Gastrocnemius medialis (tissue), 4 donors: ENCODE measurements at regions not wholly inside any gene's neighbourhood (a gene's known extent, or its start where the extent isn't known, plus 50 kb on each side); places are given as distances from the start of the nearest gene placed in this dataset.

Experiments
- ATAC-seq, 2 donors: fragments of 150-250 bp; one replicate each; pipeline ENCODE4 v1.9.1; 2016
- DNase-seq, 2 donors: peaks; one replicate each; pipeline ENCODE4 v3.0.0-alpha.2; 2019
- H3K27ac ChIP-seq, 4 donors: fragments of 200-600 bp; sonication (generic); 1 replicate in 1 of 4; 2 replicates in 3 of 4; pipeline ENCODE4 v1.5.1; 2016 to 2018; ENCODE audit warnings: mild to moderate bottlenecking in 2 of 4, moderate library complexity in 1 of 4
- H3K27me3 ChIP-seq, 3 donors: fragments of 200-600 bp; sonication (generic) in 2 of 3; 1 replicate in 1 of 3; 2 replicates in 2 of 3; pipeline versions ENCODE4 v1.5.1 to v1.6.0; 2016 to 2019; ENCODE audit warnings: mild to moderate bottlenecking in 1 of 3, moderate library complexity in 1 of 3
- H3K36me3 ChIP-seq, 2 donors: fragments of 200-600 bp; sonication (generic) in 1 of 2; one replicate each; pipeline ENCODE4 v1.5.1; 2017 to 2018
- H3K4me1 ChIP-seq, 2 donors: fragments of 200-600 bp; sonication (generic) in 1 of 2; one replicate each; pipeline ENCODE4 v1.5.1; 2016 to 2017; ENCODE audit warnings: mild to moderate bottlenecking in 2 of 2
- H3K4me3 ChIP-seq, 4 donors: fragments of 200-600 bp; sonication (generic) in 3 of 4; 1 replicate in 1 of 4; 2 replicates in 3 of 4; pipeline ENCODE4 v1.5.1; 2016 to 2019; ENCODE audit warnings: mild to moderate bottlenecking in 2 of 4
- H3K9me3 ChIP-seq, 3 donors: fragments of 200-600 bp; sonication (generic) in 2 of 3; 1 replicate in 1 of 3; 2 replicates in 2 of 3; pipeline ENCODE4 v1.5.1; 2016 to 2019
- CTCF ChIP-seq, 5 experiments: fragments of 450-650 bp in 3 of 5; fragments of 200-600 bp in 2 of 5; sonication (generic) in 2 of 5; IDR thresholded peaks in 4 of 5; conservative IDR thresholded peaks in 1 of 5; 1 replicate in 4 of 5; 2 replicates in 1 of 5; pipeline ENCODE4 v1.5.1; 2016 to 2019; ENCODE audit warnings: antibody characterized with exemption in 5 of 5, mild to moderate bottlenecking in 3 of 5, moderate library complexity in 3 of 5
- POLR2A ChIP-seq, 2 donors: fragments of 450-650 bp; IDR thresholded peaks; one replicate each; pipeline ENCODE4 v1.6.1; 2017; ENCODE audit warnings: antibody characterized with exemption in 2 of 2, mild to moderate bottlenecking in 2 of 2, moderate library complexity in 2 of 2
- in situ Hi-C, 4 donors: fragments of 200-750 bp; cut with MboI; loops; one replicate each; pipeline versions ENCODE4 v1.15.0 to v1.8.0; 2017; ENCODE audit warnings: low sequenced_read_pairs in 4 of 4
- intact Hi-C: fragments of 100-400 bp; cut with DNase I; formaldehyde crosslinking; loops from one replicate; pipeline ENCODE4 v1.15.1; 2023; ENCODE audit warnings: low total_unique reads

GRCh38 chr6:142531727-142532126 lies 229.9 kb downstream of the ADGRG6 start:
- intact Hi-C loops: no loop called here
- H3K9me3 ChIP-seq: no peaks in the 10 kb centered on the region
- no peak overlapping the region for H3K27ac ChIP-seq
- H3K4me3 ChIP-seq: no peak overlapping the region
- no peak for DNase-seq
- no peak for TF ChIP-seq POLR2A (IDR thresholded peaks at IDR 0.05)
- TF ChIP-seq CTCF (IDR thresholded peaks at IDR 0.05 in 4 of 5, conservative IDR thresholded peaks at IDR 0.05 in 1 of 5): no peak
- no peaks in the 10 kb centered on the region for H3K36me3 ChIP-seq
- no peaks in the 10 kb centered on the region for H3K4me1 ChIP-seq
- in situ Hi-C loops: no loop called here
- H3K27me3 ChIP-seq: no peaks in the 10 kb centered on the region
- ATAC-seq: no peak

- intact Hi-C loops (no loop called here), in situ Hi-C loops (no loop called here)
- Histone ChIP-seq H3K9me3 (no peaks in the 10 kb centered on the region), H3K27ac (no peak overlapping the region), H3K4me3 (no peak overlapping the region), H3K4me1 (no peaks in the 10 kb centered on the region), H3K27me3 (no peaks in the 10 kb centered on the region), H3K36me3 (no peaks in the 10 kb centered on the region)
- no peak for TF ChIP-seq CTCF (IDR thresholded peaks at IDR 0.05 in 4 of 5, conservative IDR thresholded peaks at IDR 0.05 in 1 of 5)
- TF ChIP-seq POLR2A (IDR thresholded peaks at IDR 0.05): no peak
- DNase-seq: no peak
- ATAC-seq: no peak
Measured at GRCh38 chr6:142534076-142534475, 232.3 kb downstream of the ADGRG6 start.

GRCh38 chr6:142534484-142534883 lies 232.7 kb downstream of the ADGRG6 start:
- Histone ChIP-seq H3K36me3 (no peaks in the 10 kb centered on the region), H3K27me3 (no peaks in the 10 kb centered on the region), H3K4me1 (no peaks in the 10 kb centered on the region), H3K9me3 (no peaks in the 10 kb centered on the region), H3K27ac (no peak overlapping the region), H3K4me3 (no peak overlapping the region)
- no peak for ATAC-seq
- intact Hi-C loops (no loop called here), in situ Hi-C loops (no loop called here)
- DNase-seq: no peak
- TF ChIP-seq POLR2A (IDR thresholded peaks at IDR 0.05): no peak
- TF ChIP-seq CTCF (IDR thresholded peaks at IDR 0.05 in 4 of 5, conservative IDR thresholded peaks at IDR 0.05 in 1 of 5): no peak

GRCh38 chr6:142537612-142538478 lies 236.0 kb downstream of the ADGRG6 start:
- in situ Hi-C loops: no loop called here

More at GRCh38 chr6:142537612-142538478, 236.0 kb downstream of the ADGRG6 start:
- Histone ChIP-seq H3K36me3 (no peaks in the 10 kb centered on the region), H3K4me1 (no peaks in the 10 kb centered on the region), H3K27me3 (no peaks in the 10 kb centered on the region), H3K27ac (no peak overlapping the region), H3K4me3 (no peak overlapping the region), H3K9me3 (no peaks in the 10 kb centered on the region)
- intact Hi-C loops: no loop called here
- TF ChIP-seq CTCF (IDR thresholded peaks at IDR 0.05 in 4 of 5, conservative IDR thresholded peaks at IDR 0.05 in 1 of 5) (no peak), POLR2A (IDR thresholded peaks at IDR 0.05) (no peak)
- no peak for ATAC-seq
- DNase-seq: no peak
